Peyer's patch (tissue), 4 donors: ENCODE measurements at regions not wholly inside any gene's neighbourhood (a gene's known extent, or its start where the extent isn't known, plus 50 kb on each side); places are given as distances from the start of the nearest gene placed in this dataset.

ENCODE experiments used
- CTCF ChIP-seq, 6 experiments: fragments of 450-650 bp in 4 of 6; fragments of 200-600 bp in 2 of 6; sonication (generic) in 1 of 6; IDR thresholded peaks; one replicate each; pipeline ENCODE4 v1.5.1; 2017 to 2019; ENCODE audit warnings: antibody characterized with exemption in 6 of 6, mild to moderate bottlenecking in 3 of 6, moderate library complexity in 1 of 6
- POLR2A ChIP-seq, 2 donors: fragments of 450-650 bp; IDR thresholded peaks; one replicate each; pipeline ENCODE4 v1.5.1; 2017; ENCODE audit warnings: antibody characterized with exemption in 2 of 2, mild to moderate bottlenecking in 2 of 2, moderate library complexity in 2 of 2

GRCh38 chr13:112242777-112243176, 133.4 kb upstream of the SPACA7 start:
- TF ChIP-seq POLR2A (IDR thresholded peaks at IDR 0.05) (no peak), CTCF (IDR thresholded peaks at IDR 0.05) (no peak)
